HepG2 (cell line): ENCODE measurements at regions not wholly inside any gene's neighbourhood (a gene's known extent, or its start where the extent isn't known, plus 50 kb on each side); places are given as distances from the start of the nearest gene placed in this dataset.

ENCODE experiments used
- ATAC-seq: fragments of 200-7000 bp; cut with Tn5 transposase; 3 replicates; pipeline ENCODE4 v1.9.1; 2020; ENCODE audit warnings: mild to moderate bottlenecking, moderate library complexity
- BruUV-seq: library from RNA; stranded (reverse); fragments of 400-500 nt; replicated peaks from 2 replicates; lab custom pipeline; 2021; lab: Mats Ljungman, UMichigan
- CTCF ChIA-PET: fragments of 300-600 bp; formaldehyde crosslinking; extraction: SDS; loops from one replicate; lab custom pipeline; 2021; ENCODE audit warnings: low total read pairs, inconsistent platforms, low intra/inter-chr PET ratio; lab: Yijun Ruan, JAX
- POLR2A ChIA-PET: fragments of 350-600 bp; sonication (Branson Sonifier 250); formaldehyde crosslinking; loops from one replicate; lab custom pipeline; 2020; ENCODE audit warnings: antibody characterized with exemption, inconsistent platforms; lab: Yijun Ruan, JAX
- DNase-seq: peaks from one replicate; pipeline ENCODE4 v3.0.0-alpha.2; 2015; ENCODE audit warnings: low spot score
- FAIRE-seq: peaks from 3 replicates; lab custom pipeline; 2011; peaks lifted over from hg19 to GRCh38; lab: Jason Lieb, UNC
- H2AFZ ChIP-seq: one replicate; pipeline ENCODE4 v1.6.1; 2011; ENCODE audit warnings: low read length, inconsistent platforms
- H3K27ac ChIP-seq: fragments of 300-600 bp; 3 replicates; pipeline ENCODE4 v1.8.0; 2011; ENCODE audit warnings: mixed run types, mild to moderate bottlenecking, mixed read lengths, low read length, inconsistent platforms; ENCODE audit not compliant: insufficient read depth; ENCODE audit errors: extremely low read length
- H3K27me3 ChIP-seq, 2 experiments: fragments of 200-600 bp in 1 of 2; 2 replicates in 1 of 2; 3 replicates in 1 of 2; pipeline versions ENCODE4 v1.6.0 to v1.8.0; 2011; ENCODE audit warnings: low read length in 2 of 2, mild to moderate bottlenecking in 2 of 2, moderate library complexity in 2 of 2, inconsistent platforms in 1 of 2; ENCODE audit not compliant: insufficient read depth in 2 of 2, control insufficient read depth in 1 of 2
- H3K36me3 ChIP-seq, 2 experiments: fragments of 200-600 bp in 1 of 2; replicated peaks in 1 of 2; 2 replicates in 1 of 2; 3 replicates in 1 of 2; pipeline versions ENCODE4 v1.5.1 to v1.8.0; 2011; ENCODE audit warnings: low read length in 2 of 2, inconsistent platforms in 1 of 2; ENCODE audit not compliant: insufficient read depth in 2 of 2, control insufficient read depth in 1 of 2
- H3K4me1 ChIP-seq: 2 replicates; pipeline ENCODE4 v1.5.1; 2012; ENCODE audit warnings: low read length, inconsistent platforms; ENCODE audit not compliant: insufficient read depth
- H3K4me2 ChIP-seq: 2 replicates; pipeline ENCODE4 v1.6.0; 2011; ENCODE audit warnings: low read depth, low read length, inconsistent platforms
- H3K4me3 ChIP-seq, 3 experiments: fragments of 200-600 bp in 1 of 3; sonication (generic), shearing (Covaris generic) in 1 of 3; replicated peaks in 1 of 3; 2 replicates each; pipeline ENCODE4 v1.5.1; 2011 to 2016; ENCODE audit warnings: low read length in 3 of 3, inconsistent platforms in 2 of 3, low read depth in 2 of 3, mild to moderate bottlenecking in 2 of 3, control low read depth in 1 of 3, mixed read lengths in 1 of 3; ENCODE audit not compliant: insufficient read depth in 1 of 3
- H3K79me2 ChIP-seq: one replicate; pipeline ENCODE4 v1.6.1; 2011; ENCODE audit warnings: low read length, inconsistent platforms; ENCODE audit not compliant: insufficient read depth
- H3K9ac ChIP-seq: 2 replicates; pipeline ENCODE4 v1.6.0; 2011; ENCODE audit warnings: mild to moderate bottlenecking, low read depth, low read length, inconsistent platforms; ENCODE audit not compliant: insufficient read depth
- H3K9me3 ChIP-seq: 2 replicates; pipeline ENCODE4 v1.5.1; 2012; ENCODE audit warnings: mild to moderate bottlenecking, low read length
- H4K20me1 ChIP-seq: 2 replicates; pipeline ENCODE4 v1.6.0; 2011; ENCODE audit warnings: inconsistent platforms, mild to moderate bottlenecking, low read length, moderate library complexity; ENCODE audit not compliant: insufficient read depth
- AGO2 ChIP-seq: fragments of 200-400 bp; formaldehyde crosslinking; optimal IDR thresholded peaks from 2 replicates; pipeline ENCODE3; 2017; ENCODE audit warnings: mild to moderate bottlenecking, low read depth, low read length, moderate library complexity
- CENPBD1 ChIP-seq: sonication (generic); formaldehyde crosslinking; IDR thresholded peaks from 2 replicates; pipeline ENCODE4 v1.8.0; 2022; ENCODE audit warnings: missing genetic modification reagents, low read depth, mild to moderate bottlenecking, borderline replicate concordance
- MAX ChIP-seq: IDR thresholded peaks from 2 replicates; pipeline ENCODE4 v1.6.1; 2012; ENCODE audit warnings: inconsistent platforms
- STAG1 ChIP-seq: sonication (generic); formaldehyde crosslinking; IDR thresholded peaks from 2 replicates; pipeline ENCODE4 v1.4.0; 2020; ENCODE audit warnings: missing genetic modification reagents
- TARDBP ChIP-seq: sonication (generic); formaldehyde crosslinking; IDR thresholded peaks from 2 replicates; pipeline ENCODE4 v1.8.0; 2022; ENCODE audit warnings: mild to moderate bottlenecking, missing genetic modification reagents
- ZNF101 ChIP-seq: sonication (generic); formaldehyde crosslinking; IDR thresholded peaks from 2 replicates; pipeline ENCODE4 v1.4.0; 2020; ENCODE audit warnings: mild to moderate bottlenecking, low read depth, missing genetic modification reagents, borderline replicate concordance
- ZNF414 ChIP-seq: sonication (generic); formaldehyde crosslinking; IDR thresholded peaks from 2 replicates; pipeline ENCODE4 v1.5.0; 2020; ENCODE audit warnings: missing genetic modification reagents
- ZNF510 ChIP-seq: sonication (generic); formaldehyde crosslinking; IDR thresholded peaks from 2 replicates; pipeline ENCODE4 v1.4.0; 2020; ENCODE audit warnings: low read depth, mild to moderate bottlenecking, missing genetic modification reagents
- ZNF564 ChIP-seq: sonication (generic); formaldehyde crosslinking; IDR thresholded peaks from 2 replicates; pipeline ENCODE4 v1.8.1; 2023; ENCODE audit warnings: mild to moderate bottlenecking, missing genetic modification reagents
- ZNF800 ChIP-seq: sonication (generic); formaldehyde crosslinking; IDR thresholded peaks from 2 replicates; pipeline ENCODE4 v1.4.0; 2020; ENCODE audit warnings: missing genetic modification reagents
- WGBS: methylation state at CpG from one replicate; pipeline ENCODE4 v1.1.6; 2017; ENCODE audit warnings: low lambda C conversion rate; 5-methylcytosine and 5-hydroxymethylcytosine counted together
- in situ Hi-C: cut with HindIII; loops from 2 replicates; pipeline ENCODE4 v1.10.0; 2017; ENCODE audit warnings: low pct_unique_long_range_greater_than_20kb; ENCODE audit not compliant: extremely low pct_ligation_motif_present
- intact Hi-C: fragments of 100-400 bp; cut with micrococcal nuclease; formaldehyde crosslinking; loops from one replicate; pipeline ENCODE4 v1.10.0; 2022; ENCODE audit not compliant: unreplicated experiment
- TF ChIP-seq, protein P1 (sequence below): sonication (generic); formaldehyde crosslinking; conservative IDR thresholded peaks from 2 replicates; pipeline ENCODE4 v1.8.0; 2022; ENCODE audit warnings: low read depth, missing genetic modification reagents
- TF ChIP-seq, protein P2 (sequence below): sonication (generic); formaldehyde crosslinking; IDR thresholded peaks from 2 replicates; pipeline ENCODE4 v1.8.1; 2023; ENCODE audit warnings: mild to moderate bottlenecking, moderate library complexity, missing genetic modification reagents
- TF ChIP-seq, protein P3 (sequence below): IDR thresholded peaks from 2 replicates; pipeline ENCODE4 v1.6.1; 2016; ENCODE audit warnings: mild to moderate bottlenecking, missing biosample characterization, missing genetic modification reagents

GRCh38 chr3:147730284-147730683 lies 321.1 kb downstream of the ZIC1 start:
- H3K27me3 ChIP-seq: no peaks in the 10 kb centered on the region
- H4K20me1 ChIP-seq: no peaks in the 10 kb centered on the region
- H3K79me2 ChIP-seq: no peaks in the 10 kb centered on the region
- WGBS: 0% methylated on average over 4 of the region's 4 CpGs
- H3K27ac ChIP-seq: no peak overlapping the region
- DNase-seq: no peak
- in situ Hi-C loops: no loop called here
- H3K36me3 ChIP-seq: no peaks in the 10 kb centered on the region
- H3K9ac ChIP-seq: no peak overlapping the region
- no peaks in the 10 kb centered on the region for H3K4me1 ChIP-seq
- no TSS peak for BruUV-seq
- H3K4me2 ChIP-seq: no peak overlapping the region
- intact Hi-C loops: no loop called here
- CTCF ChIA-PET: no interaction called here
- TF ChIP-seq ZNF414 (CRISPR knock-in tag) (no peak), TARDBP (CRISPR knock-in tag) (no peak), AGO2 (no peak), ZNF564 (CRISPR knock-in tag) (no peak), STAG1 (CRISPR knock-in tag) (no peak)
- TF ChIP-seq, protein P1, sequence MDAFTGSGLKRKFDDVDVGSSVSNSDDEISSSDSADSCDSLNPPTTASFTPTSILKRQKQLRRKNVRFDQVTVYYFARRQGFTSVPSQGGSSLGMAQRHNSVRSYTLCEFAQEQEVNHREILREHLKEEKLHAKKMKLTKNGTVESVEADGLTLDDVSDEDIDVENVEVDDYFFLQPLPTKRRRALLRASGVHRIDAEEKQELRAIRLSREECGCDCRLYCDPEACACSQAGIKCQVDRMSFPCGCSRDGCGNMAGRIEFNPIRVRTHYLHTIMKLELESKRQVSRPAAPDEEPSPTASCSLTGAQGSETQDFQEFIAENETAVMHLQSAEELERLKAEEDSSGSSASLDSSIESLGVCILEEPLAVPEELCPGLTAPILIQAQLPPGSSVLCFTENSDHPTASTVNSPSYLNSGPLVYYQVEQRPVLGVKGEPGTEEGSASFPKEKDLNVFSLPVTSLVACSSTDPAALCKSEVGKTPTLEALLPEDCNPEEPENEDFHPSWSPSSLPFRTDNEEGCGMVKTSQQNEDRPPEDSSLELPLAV (CRISPR knock-in tag): no peak
- H2AFZ ChIP-seq: no peak overlapping the region
- H3K9me3 ChIP-seq: no peaks in the 10 kb centered on the region
- no peak overlapping the region for H3K4me3 ChIP-seq
- POLR2A ChIA-PET: no interaction called here
- no peak for FAIRE-seq
- no peak for ATAC-seq

- no peak overlapping the region for H3K4me2 ChIP-seq
- no peaks in the 10 kb centered on the region for H3K36me3 ChIP-seq
- 6% methylated on average over 2 of the region's 2 CpGs for WGBS
- BruUV-seq: no TSS peak
- POLR2A ChIA-PET: no interaction called here
- ATAC-seq (no peak), FAIRE-seq (no peak), DNase-seq (no peak)
- no peaks in the 10 kb centered on the region for H4K20me1 ChIP-seq
- no peak overlapping the region for H3K27ac ChIP-seq
- no peak overlapping the region for H3K9ac ChIP-seq
- no peaks in the 10 kb centered on the region for H3K79me2 ChIP-seq
- H3K4me1 ChIP-seq: no peaks in the 10 kb centered on the region
- intact Hi-C loops: no loop called here
- H3K27me3 ChIP-seq: no peaks in the 10 kb centered on the region
- CTCF ChIA-PET: no interaction called here
- H3K4me3 ChIP-seq: no peak overlapping the region
- H2AFZ ChIP-seq: no peak overlapping the region
- in situ Hi-C loops: no loop called here
- no peaks in the 10 kb centered on the region for H3K9me3 ChIP-seq
- TF ChIP-seq ZNF101 (CRISPR knock-in tag) (no peak), MAX (no peak), ZNF510 (CRISPR knock-in tag) (no peak), CENPBD1 (CRISPR knock-in tag) (no peak), ZNF800 (CRISPR knock-in tag) (no peak)
- TF ChIP-seq, protein P2, sequence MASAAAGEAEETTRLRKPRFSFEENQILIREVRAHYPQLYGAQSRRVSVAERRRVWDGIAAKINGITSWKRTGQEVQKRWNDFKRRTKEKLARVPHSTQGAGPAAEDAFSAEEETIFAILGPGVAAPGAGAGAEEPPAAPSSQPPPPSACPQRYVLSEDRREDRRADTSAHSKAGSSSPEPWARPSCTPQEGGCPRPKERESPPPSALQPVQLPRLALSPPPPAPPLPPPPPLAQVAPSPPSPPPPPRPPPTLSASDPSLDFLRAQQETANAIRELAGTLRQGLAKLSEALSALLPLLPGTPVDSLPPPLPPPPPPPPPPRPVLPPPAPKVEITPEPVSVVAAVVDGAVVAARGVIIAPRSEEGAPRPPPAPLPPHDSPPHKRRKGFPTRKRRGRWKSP (CRISPR knock-in tag): no peak
- TF ChIP-seq, protein P3, sequence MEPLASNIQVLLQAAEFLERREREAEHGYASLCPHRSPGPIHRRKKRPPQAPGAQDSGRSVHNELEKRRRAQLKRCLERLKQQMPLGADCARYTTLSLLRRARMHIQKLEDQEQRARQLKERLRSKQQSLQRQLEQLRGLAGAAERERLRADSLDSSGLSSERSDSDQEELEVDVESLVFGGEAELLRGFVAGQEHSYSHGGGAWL (CRISPR knock-in tag): no peak
Measured at GRCh38 chr3:147733217-147733616, 324.1 kb downstream of the ZIC1 start.
